Colonic mucosa (tissue), 4 donors: ENCODE measurements at regions not wholly inside any gene's neighbourhood (a gene's known extent, or its start where the extent isn't known, plus 50 kb on each side); places are given as distances from the start of the nearest gene placed in this dataset.

Experiments used
- DNase-seq: peaks from one replicate; pipeline ENCODE4 v3.0.0-alpha.2; 2020
- H3K27ac ChIP-seq: fragments of 200-600 bp; one replicate; pipeline ENCODE4 v1.8.0; 2021
- H3K27me3 ChIP-seq: fragments of 200-600 bp; one replicate; pipeline ENCODE4 v1.8.0; 2021
- H3K36me3 ChIP-seq: fragments of 200-600 bp; one replicate; pipeline ENCODE4 v1.8.0; 2021
- H3K4me1 ChIP-seq: fragments of 200-600 bp; one replicate; pipeline ENCODE4 v1.8.0; 2021; ENCODE audit warnings: mild to moderate bottlenecking
- H3K4me3 ChIP-seq: fragments of 200-600 bp; one replicate; pipeline ENCODE4 v1.8.0; 2021
- H3K9ac ChIP-seq, 2 donors: one replicate each; pipeline ENCODE4 v1.7.0; 2013; ENCODE audit warnings: control low read depth in 2 of 2, low read depth in 2 of 2, low read length in 2 of 2
- H3K9me3 ChIP-seq: fragments of 200-600 bp; one replicate; pipeline ENCODE4 v1.8.0; 2021
- CTCF ChIP-seq: fragments of 200-600 bp; IDR thresholded peaks from one replicate; pipeline ENCODE4 v1.8.0; 2022; ENCODE audit warnings: antibody characterized with exemption, mild to moderate bottlenecking
- intact Hi-C: fragments of 100-400 bp; cut with DNase I; formaldehyde crosslinking; loops from one replicate; pipeline ENCODE4 v1.14.1; 2022
- donor health status: healthy.
- donor health status: DM: no; HTN: no; CAD: no.
- donor health status: DM: no; HTN: no; CAD: no.

- TF ChIP-seq CTCF: no peak
- no peak for DNase-seq
- Histone ChIP-seq H3K27me3 (no peaks in the 10 kb centered on the region), H3K4me3 (no peak overlapping the region), H3K9me3 (no peaks in the 10 kb centered on the region), H3K4me1 (no peaks in the 10 kb centered on the region), H3K27ac (no peak overlapping the region), H3K9ac (no peak overlapping the region), H3K36me3 (no peaks in the 10 kb centered on the region)
- intact Hi-C loops: no loop called here
These were observed 200.5 kb upstream of the ACTBL2 start for GRCh38 chr5:57683036-57683630.

- H3K4me3 ChIP-seq: no peak overlapping the region
- TF ChIP-seq CTCF: no peak
- H3K27ac ChIP-seq: no peak overlapping the region
- H3K9ac ChIP-seq: no peak overlapping the region
- no peaks in the 10 kb centered on the region for H3K36me3 ChIP-seq
- no peaks in the 10 kb centered on the region for H3K9me3 ChIP-seq
- no peaks in the 10 kb centered on the region for H3K27me3 ChIP-seq
- no peaks in the 10 kb centered on the region for H3K4me1 ChIP-seq
- intact Hi-C loops: no loop called here
- no peak for DNase-seq
These were observed 199.3 kb upstream of the ACTBL2 start for GRCh38 chr5:57681942-57682341.

GRCh38 chr5:57680686-57681085 is 198.1 kb upstream of the ACTBL2 start:
- H3K27ac ChIP-seq: no peak overlapping the region
- no peaks in the 10 kb centered on the region for H3K4me1 ChIP-seq
- H3K9ac ChIP-seq: no peak overlapping the region
- no peak for DNase-seq
- H3K27me3 ChIP-seq: no peaks in the 10 kb centered on the region
- intact Hi-C loops: no loop called here
- no peaks in the 10 kb centered on the region for H3K36me3 ChIP-seq
- no peak overlapping the region for H3K4me3 ChIP-seq
- no peaks in the 10 kb centered on the region for H3K9me3 ChIP-seq
- no peak for TF ChIP-seq CTCF

- Histone ChIP-seq H3K27me3 (no peaks in the 10 kb centered on the region), H3K9me3 (no peaks in the 10 kb centered on the region), H3K27ac (no peak overlapping the region), H3K9ac (no peak overlapping the region), H3K4me3 (no peak overlapping the region), H3K4me1 (no peaks in the 10 kb centered on the region), H3K36me3 (no peaks in the 10 kb centered on the region)
- TF ChIP-seq CTCF: no peak
- intact Hi-C loops: no loop called here
- DNase-seq: no peak
These were observed 194.6 kb upstream of the ACTBL2 start for GRCh38 chr5:57677235-57677634.

GRCh38 chr5:57676222-57677098 is 193.8 kb upstream of the ACTBL2 start:
- no peaks in the 10 kb centered on the region for H3K4me1 ChIP-seq
- no peak overlapping the region for H3K9ac ChIP-seq
- no peaks in the 10 kb centered on the region for H3K36me3 ChIP-seq
- TF ChIP-seq CTCF: no peak
- no peak for DNase-seq
- H3K27ac ChIP-seq: no peak overlapping the region
- H3K4me3 ChIP-seq: no peak overlapping the region
- no peaks in the 10 kb centered on the region for H3K27me3 ChIP-seq
- intact Hi-C loops: no loop called here
- H3K9me3 ChIP-seq: no peaks in the 10 kb centered on the region
